SK-N-SH (cell line): ENCODE measurements at regions not wholly inside any gene's neighbourhood (a gene's known extent, or its start where the extent isn't known, plus 50 kb on each side); places are given as distances from the start of the nearest gene placed in this dataset.

Source experiments
- CTCF ChIA-PET: fragments of 300-600, 350-600 bp; formaldehyde crosslinking; extraction: SDS; loops from one replicate; lab custom pipeline; 2021; lab: Yijun Ruan, JAX
- POLR2A ChIA-PET: fragments of 350-600 bp; sonication (Branson Sonifier 250); formaldehyde crosslinking; extraction: SDS; loops from one replicate; lab custom pipeline; 2020; ENCODE audit warnings: antibody characterized with exemption, inconsistent platforms; lab: Yijun Ruan, JAX
- DNase-seq: peaks from one replicate; pipeline ENCODE4 v3.0.0; 2012
- H2AFZ ChIP-seq: fragments of 200-600 bp; sonication (generic); 2 replicates; pipeline ENCODE4 v1.8.1; 2016; ENCODE audit warnings: antibody characterized with exemption, mild to moderate bottlenecking, low read depth
- H3F3A ChIP-seq: fragments of 200-600 bp; sonication (generic); replicated peaks from 2 replicates; pipeline ENCODE3; 2016; ENCODE audit warnings: antibody characterized with exemption, mild to moderate bottlenecking; ENCODE audit not compliant: insufficient read depth
- H3K27ac ChIP-seq, 2 experiments: fragments of 200-500 bp in 1 of 2; fragments of 200-600 bp in 1 of 2; sonication (Bioruptor generic) in 1 of 2; sonication (generic), shearing (Covaris generic) in 1 of 2; 2 replicates each; pipeline versions ENCODE4 v1.5.1 to v1.6.1; 2014 to 2016; ENCODE audit warnings: low read depth in 2 of 2, inconsistent platforms in 1 of 2, low read length in 1 of 2, mild to moderate bottlenecking in 1 of 2, mixed read lengths in 1 of 2
- H3K27me3 ChIP-seq: fragments of 200-600 bp; sonication (generic), shearing (Covaris generic); 2 replicates; pipeline ENCODE4 v1.6.1; 2016; ENCODE audit warnings: mixed run types; ENCODE audit not compliant: insufficient read depth
- H3K36me3 ChIP-seq, 2 experiments: fragments of 200-500 bp in 1 of 2; fragments of 200-600 bp in 1 of 2; sonication (Bioruptor generic) in 1 of 2; sonication (generic) in 1 of 2; replicated peaks in 1 of 2; 2 replicates each; pipeline versions ENCODE3 to v1.5.1; 2014 to 2016; ENCODE audit warnings: low read length in 1 of 2, mild to moderate bottlenecking in 1 of 2; ENCODE audit not compliant: insufficient read depth in 2 of 2, control insufficient read depth in 1 of 2
- H3K4me1 ChIP-seq, 2 experiments: fragments of 200-500 bp in 1 of 2; fragments of 200-600 bp in 1 of 2; sonication (Bioruptor generic) in 1 of 2; sonication (generic), shearing (Covaris generic) in 1 of 2; 2 replicates each; pipeline versions ENCODE4 v1.5.1 to v1.6.1; 2014 to 2016; ENCODE audit warnings: low read depth in 1 of 2, low read length in 1 of 2, mixed run types in 1 of 2; ENCODE audit not compliant: insufficient read depth in 2 of 2, control insufficient read depth in 1 of 2
- H3K4me2 ChIP-seq: fragments of 200-600 bp; sonication (generic), shearing (Covaris generic); 2 replicates; pipeline ENCODE4 v1.6.1; 2017; ENCODE audit warnings: mixed run types
- H3K4me3 ChIP-seq, 2 experiments: fragments of 200-500 bp in 1 of 2; fragments of 200-600 bp in 1 of 2; sonication (Bioruptor generic) in 1 of 2; sonication (generic), shearing (Covaris generic) in 1 of 2; 2 replicates each; pipeline versions ENCODE4 v1.5.1 to v1.8.1; 2014 to 2016; ENCODE audit warnings: low read depth in 2 of 2, inconsistent platforms in 1 of 2, low read length in 1 of 2, mild to moderate bottlenecking in 1 of 2, mixed read lengths in 1 of 2, moderate library complexity in 1 of 2
- H3K79me2 ChIP-seq: fragments of 200-600 bp; sonication (generic); 2 replicates; pipeline ENCODE4 v1.8.1; 2017; ENCODE audit warnings: mild to moderate bottlenecking; ENCODE audit not compliant: insufficient read depth
- H3K9ac ChIP-seq: fragments of 200-600 bp; sonication (generic); 2 replicates; pipeline ENCODE4 v1.6.1; 2017; ENCODE audit warnings: mixed run types
- H3K9me2 ChIP-seq: fragments of 200-600 bp; sonication (generic); 2 replicates; pipeline ENCODE4 v1.6.1; 2017; ENCODE audit warnings: mixed run types
- H3K9me3 ChIP-seq: fragments of 200-600 bp; sonication (generic); 2 replicates; pipeline ENCODE4 v1.6.1; 2017; ENCODE audit warnings: mixed run types, mild to moderate bottlenecking, moderate library complexity
- H4K20me1 ChIP-seq: fragments of 200-600 bp; sonication (generic); 2 replicates; pipeline ENCODE4 v1.6.1; 2017; ENCODE audit warnings: mild to moderate bottlenecking, mixed run types; ENCODE audit not compliant: insufficient read depth
- CTCF ChIP-seq: fragments of 200-600 bp; sonication (generic); IDR thresholded peaks from 2 replicates; pipeline ENCODE4 v1.6.1; 2017; ENCODE audit warnings: antibody characterized with exemption, mild to moderate bottlenecking, moderate library complexity
- ELF1 ChIP-seq: IDR thresholded peaks from 2 replicates; pipeline ENCODE4 v1.4.0; 2012
- EP300 ChIP-seq, 2 experiments: IDR thresholded peaks; 2 replicates each; pipeline versions ENCODE4 v1.4.0 to v1.6.1; 2012; ENCODE audit warnings: borderline replicate concordance in 1 of 2, low read depth in 1 of 2, low read length in 1 of 2
- FOSL2 ChIP-seq: IDR thresholded peaks from 2 replicates; pipeline ENCODE4 v1.4.0; 2012; ENCODE audit warnings: low read depth, mild to moderate bottlenecking, moderate library complexity, borderline replicate concordance
- FOXM1 ChIP-seq: IDR thresholded peaks from 2 replicates; pipeline ENCODE4 v1.4.0; 2012; ENCODE audit warnings: low read depth, mild to moderate bottlenecking
- IRF3 ChIP-seq: fragments of 150-350 bp; IDR thresholded peaks from 2 replicates; pipeline ENCODE4 v1.6.1; 2016; ENCODE audit warnings: mild to moderate bottlenecking, low read depth, low read length
- JUND ChIP-seq: IDR thresholded peaks from 2 replicates; pipeline ENCODE4 v1.4.0; 2012
- MAX ChIP-seq: IDR thresholded peaks from 2 replicates; pipeline ENCODE4 v1.4.0; 2012; ENCODE audit warnings: low read depth
- MEF2A ChIP-seq: IDR thresholded peaks from 2 replicates; pipeline ENCODE4 v1.4.0; 2012; ENCODE audit warnings: low read depth, borderline replicate concordance
- MXI1 ChIP-seq: IDR thresholded peaks from 2 replicates; pipeline ENCODE4 v1.6.1; 2012; ENCODE audit warnings: mild to moderate bottlenecking, low read depth, low read length, improper control_type of control experiment
- NFIC ChIP-seq: IDR thresholded peaks from 2 replicates; pipeline ENCODE4 v1.4.0; 2012; ENCODE audit warnings: borderline replicate concordance
- POLR2AphosphoS5 ChIP-seq: IDR thresholded peaks from 2 replicates; pipeline ENCODE4 v1.6.1; 2012; ENCODE audit warnings: low read depth, low read length
- RCOR1 ChIP-seq: fragments of 150-350 bp; IDR thresholded peaks from 2 replicates; pipeline ENCODE4 v1.6.1; 2017; ENCODE audit warnings: antibody characterized with exemption, low read length
- REST ChIP-seq: IDR thresholded peaks from 2 replicates; pipeline ENCODE4 v1.6.1; 2012; ENCODE audit warnings: mild to moderate bottlenecking, low read depth, low read length, moderate library complexity
- RFX5 ChIP-seq: IDR thresholded peaks from 2 replicates; pipeline ENCODE4 v1.6.1; 2012; ENCODE audit warnings: mild to moderate bottlenecking, improper control_type of control experiment, low read length
- SIN3A ChIP-seq: IDR thresholded peaks from 2 replicates; pipeline ENCODE4 v1.6.1; 2012; ENCODE audit warnings: low read depth, mild to moderate bottlenecking, low read length, moderate library complexity, borderline replicate concordance
- USF1 ChIP-seq: IDR thresholded peaks from 2 replicates; pipeline ENCODE4 v1.4.0; 2012; ENCODE audit warnings: low read depth, borderline replicate concordance
- ZBTB33 ChIP-seq: IDR thresholded peaks from 2 replicates; pipeline ENCODE4 v1.4.0; 2012; ENCODE audit warnings: low read depth, borderline replicate concordance

- CTCF ChIA-PET = interaction anchor here (1.1 kb wide), 1 partner anchor 188 kb away, joined by 4 read pairs; no protein-coding TSS in a partner anchor
- Histone ChIP-seq H3K9me2 (no peaks in the 10 kb centered on the region), H3K9ac (no peak overlapping the region), H3F3A (no peaks in the 10 kb centered on the region), H3K36me3 (no peaks in the 10 kb centered on the region)
- TF ChIP-seq CTCF (no peak), IRF3 (no peak), NFIC (no peak), FOXM1 (no peak), MAX (no peak), MEF2A (no peak), USF1 (no peak), REST (no peak), SIN3A (no peak), JUND (no peak), FOSL2 (no peak), POLR2AphosphoS5 (no peak), EP300 (IDR thresholded peaks at IDR 0.05; ENCODE audit: borderline replicate concordance in 1 of 2, low read depth in 1 of 2, low read length in 1 of 2) (no peak), ELF1 (no peak), RFX5 (no peak), ZBTB33 (no peak), MXI1 (no peak), RCOR1 (no peak)
- TF ChIP-seq, all 33 proteins: peak for 0
- no peak overlapping the region for H3K27ac ChIP-seq
- H3K27me3 ChIP-seq = no peaks in the 10 kb centered on the region
- H3K4me2 ChIP-seq = no peak overlapping the region
- POLR2A ChIA-PET = no interaction called here
- H3K4me1 ChIP-seq = peaks cover 0 to 7% of the 10 kb centered on the region in 2 experiments; a peak in 3 of 4 replicates
- no peak overlapping the region for H2AFZ ChIP-seq
- H3K9me3 ChIP-seq = no peaks in the 10 kb centered on the region
- DNase-seq = no peak
- no peaks in the 10 kb centered on the region for H3K79me2 ChIP-seq
- H4K20me1 ChIP-seq = no peaks in the 10 kb centered on the region
- no peak overlapping the region for H3K4me3 ChIP-seq
Observed at GRCh38 chr3:34073111-34073510, 274.7 kb downstream of the PDCD6IP start.
